ENCODE measurements at regions not wholly inside any gene's neighbourhood (a gene's known extent, or its start where the extent isn't known, plus 50 kb on each side); places are given as distances from the start of the nearest gene placed in this dataset.
"Not testable (repeated sequence)": the region's sequence is repeated elsewhere in the genome, so short reads cannot be mapped to it uniquely, and the experiment has no call there.

DNA sequence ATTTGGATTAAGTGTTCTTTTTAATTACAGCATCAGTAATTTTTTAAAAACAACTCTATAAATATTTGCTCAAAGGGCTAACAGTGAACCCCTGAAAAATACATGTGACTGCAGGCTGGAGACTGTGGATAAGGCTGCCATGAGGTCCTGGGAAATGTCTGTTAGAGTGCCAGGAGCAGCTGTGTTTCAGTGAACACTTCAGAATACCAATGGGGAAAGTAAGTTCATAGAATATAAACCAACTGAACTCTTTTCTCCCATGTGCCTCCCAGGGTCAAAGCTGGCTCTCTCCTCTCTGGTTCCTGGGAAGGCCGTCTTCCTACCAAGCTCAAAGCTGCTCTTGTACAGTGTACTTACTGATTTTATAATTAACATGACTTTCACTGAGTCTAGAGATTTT lies 189.4 kb downstream of the ATP6V0E2 start:
- TF ChIP-seq CTCF, EP300, POLR2A (IDR thresholded peaks at IDR 0.05): not testable (repeated sequence)
